ENCODE measurements at regions not wholly inside any gene's neighbourhood (a gene's known extent, or its start where the extent isn't known, plus 50 kb on each side); places are given as distances from the start of the nearest gene placed in this dataset.

- TF ChIP-seq GATA2 (IDR thresholded peaks at IDR 0.05; ENCODE audit: low read depth, low read length) = no peak
- TF ChIP-seq GATA3 (IDR thresholded peaks at IDR 0.05; ENCODE audit: low read depth, low read length) = no peak
These were observed 1785.9 kb downstream of the PCDH7 start for GRCh38 chr4:32506067-32506466.

Measured in SH-SY5Y (cell line).